ENCODE measurements at regions not wholly inside any gene's neighbourhood (a gene's known extent, or its start where the extent isn't known, plus 50 kb on each side); places are given as distances from the start of the nearest gene placed in this dataset.

DNA sequence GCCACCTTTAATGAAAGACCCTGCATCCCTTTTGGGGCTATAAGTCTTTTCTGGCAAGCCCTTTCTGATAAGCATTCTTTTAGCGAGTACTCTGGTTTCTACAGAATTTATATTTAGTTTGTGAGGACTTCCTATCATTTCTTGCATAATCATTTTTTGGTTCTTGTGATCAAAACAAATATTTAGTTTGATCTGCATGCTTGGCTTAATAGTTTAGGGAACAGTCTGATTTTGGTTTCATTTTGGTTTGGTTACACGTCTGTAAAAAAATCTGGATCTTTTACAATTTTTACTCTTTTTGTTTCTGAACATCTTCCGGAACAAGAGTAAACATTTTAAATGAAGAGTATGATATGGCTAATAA is 1074.4 kb downstream of the CDH9 start:
- TF ChIP-seq, protein P1, sequence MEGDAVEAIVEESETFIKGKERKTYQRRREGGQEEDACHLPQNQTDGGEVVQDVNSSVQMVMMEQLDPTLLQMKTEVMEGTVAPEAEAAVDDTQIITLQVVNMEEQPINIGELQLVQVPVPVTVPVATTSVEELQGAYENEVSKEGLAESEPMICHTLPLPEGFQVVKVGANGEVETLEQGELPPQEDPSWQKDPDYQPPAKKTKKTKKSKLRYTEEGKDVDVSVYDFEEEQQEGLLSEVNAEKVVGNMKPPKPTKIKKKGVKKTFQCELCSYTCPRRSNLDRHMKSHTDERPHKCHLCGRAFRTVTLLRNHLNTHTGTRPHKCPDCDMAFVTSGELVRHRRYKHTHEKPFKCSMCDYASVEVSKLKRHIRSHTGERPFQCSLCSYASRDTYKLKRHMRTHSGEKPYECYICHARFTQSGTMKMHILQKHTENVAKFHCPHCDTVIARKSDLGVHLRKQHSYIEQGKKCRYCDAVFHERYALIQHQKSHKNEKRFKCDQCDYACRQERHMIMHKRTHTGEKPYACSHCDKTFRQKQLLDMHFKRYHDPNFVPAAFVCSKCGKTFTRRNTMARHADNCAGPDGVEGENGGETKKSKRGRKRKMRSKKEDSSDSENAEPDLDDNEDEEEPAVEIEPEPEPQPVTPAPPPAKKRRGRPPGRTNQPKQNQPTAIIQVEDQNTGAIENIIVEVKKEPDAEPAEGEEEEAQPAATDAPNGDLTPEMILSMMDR (IDR thresholded peaks at IDR 0.05), result no peak
- TF ChIP-seq EP300 (IDR thresholded peaks at IDR 0.05), result no peak

Data from tibial nerve (tissue), 4 donors.